ENCODE measurements at regions not wholly inside any gene's neighbourhood (a gene's known extent, or its start where the extent isn't known, plus 50 kb on each side); places are given as distances from the start of the nearest gene placed in this dataset.

- ChIA-PET CTCF (no interaction called here), POLR2A (no interaction called here)
- Histone ChIP-seq H3K4me3 (ENCODE audit: low read depth, low read length) (no peak overlapping the region), H3K36me3 (ENCODE audit: control insufficient read depth, insufficient read depth, low read length) (no peaks in the 10 kb centered on the region), H3K27me3 (ENCODE audit: control insufficient read depth, insufficient read depth, low read length) (no peaks in the 10 kb centered on the region)
- no peak for DNase-seq (ENCODE audit: low read depth)
- TF ChIP-seq, protein P1, sequence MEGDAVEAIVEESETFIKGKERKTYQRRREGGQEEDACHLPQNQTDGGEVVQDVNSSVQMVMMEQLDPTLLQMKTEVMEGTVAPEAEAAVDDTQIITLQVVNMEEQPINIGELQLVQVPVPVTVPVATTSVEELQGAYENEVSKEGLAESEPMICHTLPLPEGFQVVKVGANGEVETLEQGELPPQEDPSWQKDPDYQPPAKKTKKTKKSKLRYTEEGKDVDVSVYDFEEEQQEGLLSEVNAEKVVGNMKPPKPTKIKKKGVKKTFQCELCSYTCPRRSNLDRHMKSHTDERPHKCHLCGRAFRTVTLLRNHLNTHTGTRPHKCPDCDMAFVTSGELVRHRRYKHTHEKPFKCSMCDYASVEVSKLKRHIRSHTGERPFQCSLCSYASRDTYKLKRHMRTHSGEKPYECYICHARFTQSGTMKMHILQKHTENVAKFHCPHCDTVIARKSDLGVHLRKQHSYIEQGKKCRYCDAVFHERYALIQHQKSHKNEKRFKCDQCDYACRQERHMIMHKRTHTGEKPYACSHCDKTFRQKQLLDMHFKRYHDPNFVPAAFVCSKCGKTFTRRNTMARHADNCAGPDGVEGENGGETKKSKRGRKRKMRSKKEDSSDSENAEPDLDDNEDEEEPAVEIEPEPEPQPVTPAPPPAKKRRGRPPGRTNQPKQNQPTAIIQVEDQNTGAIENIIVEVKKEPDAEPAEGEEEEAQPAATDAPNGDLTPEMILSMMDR (IDR thresholded peaks at IDR 0.05; ENCODE audit: insufficient read depth, low read depth, low read length) = no peak
These were observed 231.0 kb upstream of the EYS start for GRCh38 chr6:65938000-65938399.

DNA sequence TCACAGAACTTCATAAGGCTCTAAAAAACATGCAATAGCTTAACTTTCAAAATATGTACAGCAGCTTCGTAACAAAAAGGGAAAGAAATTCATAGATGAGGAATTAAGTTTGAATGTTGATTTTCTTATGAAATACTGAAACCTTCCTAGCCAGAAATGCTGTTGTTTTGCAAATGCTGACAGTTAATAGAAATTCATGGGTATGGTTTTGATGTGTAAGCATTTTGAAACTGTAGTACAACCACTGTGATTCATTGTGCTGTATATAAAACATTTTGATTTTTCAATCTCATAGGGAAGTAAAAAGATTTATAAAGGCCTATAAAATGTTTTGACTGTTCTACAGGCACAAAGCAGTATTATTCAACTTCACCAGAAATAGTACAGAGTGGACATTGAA is 228.4 kb upstream of the EYS start:
- ChIA-PET POLR2A (no interaction called here), CTCF (no interaction called here)
- DNase-seq (ENCODE audit: low read depth) = no peak
- H3K27me3 ChIP-seq (ENCODE audit: control insufficient read depth, insufficient read depth, low read length) = no peaks in the 10 kb centered on the region
- TF ChIP-seq, protein P1 (IDR thresholded peaks at IDR 0.05; ENCODE audit: insufficient read depth, low read depth, low read length) = no peak
- no peak overlapping the region for H3K4me3 ChIP-seq (ENCODE audit: low read depth, low read length)
- no peaks in the 10 kb centered on the region for H3K36me3 ChIP-seq (ENCODE audit: control insufficient read depth, insufficient read depth, low read length)

- POLR2A ChIA-PET = no interaction called here
- no peak for DNase-seq (ENCODE audit: low read depth)
- no peaks in the 10 kb centered on the region for H3K27me3 ChIP-seq (ENCODE audit: control insufficient read depth, insufficient read depth, low read length)
- TF ChIP-seq, protein P1 (IDR thresholded peaks at IDR 0.05; ENCODE audit: insufficient read depth, low read depth, low read length) = no peak
- CTCF ChIA-PET = no interaction called here
- H3K36me3 ChIP-seq (ENCODE audit: control insufficient read depth, insufficient read depth, low read length) = no peaks in the 10 kb centered on the region
- no peak overlapping the region for H3K4me3 ChIP-seq (ENCODE audit: low read depth, low read length)
These were observed 226.4 kb upstream of the EYS start for GRCh38 chr6:65933390-65933789.

GRCh38 chr6:65927141-65927540 is 220.1 kb upstream of the EYS start:
- ChIA-PET CTCF (no interaction called here), POLR2A (no interaction called here)
- Histone ChIP-seq H3K4me3 (ENCODE audit: low read depth, low read length) (no peak overlapping the region), H3K36me3 (ENCODE audit: control insufficient read depth, insufficient read depth, low read length) (no peaks in the 10 kb centered on the region), H3K27me3 (ENCODE audit: control insufficient read depth, insufficient read depth, low read length) (no peaks in the 10 kb centered on the region)
- DNase-seq (ENCODE audit: low read depth) = no peak
- TF ChIP-seq, protein P1 (IDR thresholded peaks at IDR 0.05; ENCODE audit: insufficient read depth, low read depth, low read length) = no peak

DNA sequence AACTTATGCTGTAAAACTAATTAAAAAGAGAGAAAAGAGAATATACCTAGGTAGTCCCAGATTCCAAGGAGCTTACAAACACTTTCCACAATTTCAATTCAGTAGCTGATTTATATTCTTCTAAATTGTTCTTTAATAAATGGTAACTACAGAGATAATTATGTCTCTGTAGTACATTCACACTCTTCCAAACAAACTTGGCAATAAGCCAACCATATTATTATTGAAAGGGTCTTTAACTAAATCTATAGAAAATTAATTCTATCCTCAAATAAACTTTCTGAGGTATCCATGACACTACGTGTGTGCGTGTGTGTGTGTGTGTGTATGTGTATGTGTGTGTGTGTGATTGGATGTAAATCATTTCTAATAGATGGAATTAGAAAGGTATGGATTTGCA is 217.4 kb upstream of the EYS start:
- H3K4me3 ChIP-seq (ENCODE audit: low read depth, low read length) = no peak overlapping the region
- CTCF ChIA-PET = no interaction called here
- TF ChIP-seq, protein P1 (IDR thresholded peaks at IDR 0.05; ENCODE audit: insufficient read depth, low read depth, low read length) = no peak
- H3K36me3 ChIP-seq (ENCODE audit: control insufficient read depth, insufficient read depth, low read length) = no peaks in the 10 kb centered on the region
- no peaks in the 10 kb centered on the region for H3K27me3 ChIP-seq (ENCODE audit: control insufficient read depth, insufficient read depth, low read length)
- no peak for DNase-seq (ENCODE audit: low read depth)
- POLR2A ChIA-PET = no interaction called here
